MV-4-11 (cell line): ENCODE measurements at regions not wholly inside any gene's neighbourhood (a gene's known extent, or its start where the extent isn't known, plus 50 kb on each side); places are given as distances from the start of the nearest gene placed in this dataset.

Experiments used
- DNase-seq: peaks from one replicate; lab custom pipeline; 2025; lab: John Stamatoyannopoulos, UW

DNA sequence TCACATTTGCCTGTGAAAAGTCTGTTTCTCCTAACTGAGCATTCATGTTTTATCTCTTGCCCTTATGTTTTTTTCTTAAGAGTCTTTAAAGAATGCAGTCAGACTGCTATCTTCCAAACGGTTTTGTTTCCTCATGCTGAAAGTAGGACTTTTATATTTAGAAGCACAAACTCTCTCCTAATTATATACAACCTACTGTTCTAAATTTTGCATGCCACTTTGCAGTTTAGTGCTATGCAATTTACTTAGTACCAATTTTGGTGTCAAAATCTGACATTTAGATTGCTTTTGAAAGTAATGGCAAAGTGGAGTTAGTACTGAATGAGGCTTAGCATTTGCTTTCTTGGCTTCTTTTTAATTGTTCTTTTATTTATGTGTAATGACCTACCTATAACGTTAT is 55.1 kb upstream of the PCDH20 start:
- DNase-seq: no peak

DNA sequence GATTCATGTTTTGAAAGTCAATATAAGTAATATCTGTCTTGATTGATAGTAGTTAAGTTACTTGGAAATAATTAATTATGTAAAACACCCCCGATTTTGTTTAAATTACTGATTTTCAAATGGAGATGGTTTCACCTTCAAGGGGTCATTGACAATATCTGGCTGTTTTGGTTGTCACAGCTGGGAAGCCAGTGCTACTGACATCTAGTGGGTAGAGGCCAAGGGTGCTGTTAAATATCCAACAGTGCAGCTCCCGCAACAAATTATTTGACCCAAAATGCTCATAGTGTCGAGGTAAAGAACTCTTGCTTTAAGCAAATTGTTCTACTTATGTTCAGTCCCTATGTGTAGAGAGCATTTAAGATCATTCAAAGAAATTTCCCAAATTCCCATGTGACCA is 50.6 kb upstream of the PCDH20 start:
- no peak for DNase-seq
